ENCODE measurements at regions not wholly inside any gene's neighbourhood (a gene's known extent, or its start where the extent isn't known, plus 50 kb on each side); places are given as distances from the start of the nearest gene placed in this dataset.

DNA sequence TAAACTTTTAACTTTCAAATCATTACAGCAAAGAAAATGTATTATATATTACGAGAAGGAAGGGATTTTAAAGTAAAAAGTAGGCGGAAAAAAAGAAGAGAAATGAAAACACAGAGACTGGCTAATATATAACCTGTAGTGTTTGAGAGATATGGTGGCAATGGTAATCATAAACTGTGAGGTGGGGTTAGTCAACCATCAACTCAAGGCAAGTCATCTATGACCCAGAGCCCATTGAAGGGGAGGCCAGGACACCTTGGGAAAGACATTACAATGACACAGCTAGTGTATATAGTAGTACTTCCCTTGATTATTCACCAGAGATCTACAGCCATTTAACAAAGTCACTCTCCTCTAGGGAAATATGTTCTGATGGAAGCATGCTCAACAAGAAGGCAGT, 423.9 kb upstream of the PITX2 start:
- Mint-ChIP-seq H3K4me1 (no peaks in the 10 kb centered on the region), H3K9me3 (ENCODE audit: insufficient read depth) (no peaks in the 10 kb centered on the region), H3K4me3 (no peak overlapping the region), H3K27ac (no peak overlapping the region), H3K27me3 (no peaks in the 10 kb centered on the region)
- Histone ChIP-seq H4K20me1 (ENCODE audit: control insufficient read depth, insufficient read depth, low read length, poor library complexity, severe bottlenecking) (no peaks in the 10 kb centered on the region), H3K36me3 (replicated peaks in 1 of 2; ENCODE audit: control extremely low read depth in 1 of 2, control insufficient read depth in 1 of 2, extremely low read depth in 1 of 2, insufficient read depth in 2 of 2, low read length in 1 of 2) (no peaks in the 10 kb centered on the region), H3K9ac (ENCODE audit: low read length) (no peak overlapping the region), H3K4me1 (ENCODE audit: control insufficient read depth in 2 of 2, insufficient read depth in 2 of 2, low read length in 2 of 2) (no peaks in the 10 kb centered on the region), H3K4me3 (ENCODE audit: control extremely low read depth in 1 of 5, extremely low read depth in 1 of 5, insufficient read depth in 1 of 5, low read depth in 2 of 5, low read length in 4 of 5) (no peak overlapping the region), H3K27me3 (replicated peaks in 1 of 4; ENCODE audit: control extremely low read depth in 1 of 4, control insufficient read depth in 3 of 4, insufficient read depth in 4 of 4, low read length in 3 of 4) (no peaks in the 10 kb centered on the region), H3K4me2 (replicated peaks; ENCODE audit: low read depth, low read length, poor library complexity, severe bottlenecking) (no peak overlapping the region), H3K79me2 (ENCODE audit: control insufficient read depth, insufficient read depth, low read length) (no peaks in the 10 kb centered on the region), H2AFZ (ENCODE audit: insufficient read depth, low read depth, low read length, poor library complexity, severe bottlenecking) (no peak overlapping the region), H3K9me3 (ENCODE audit: control extremely low read depth in 1 of 3, control insufficient read depth in 2 of 3, insufficient read depth in 1 of 3, low read length in 2 of 3) (peaks cover 0 to 11% (median 0%) of the 10 kb centered on the region in 3 donors), H3K27ac (ENCODE audit: low read length in 2 of 2) (no peak overlapping the region)
- ChIA-PET POLR2A (no interaction called here), CTCF (no interaction called here)
- no CpG with 5 or more reads among the region's 2 CpGs for WGBS (ENCODE audit: insufficient coverage)
- ATAC-seq (ENCODE audit: low read depth) (no peak), DNase-seq (no peak)
- intact Hi-C loops (cut with micrococcal nuclease): no loop called here
- TF ChIP-seq EZH2 (IDR thresholded peaks at IDR 0.05; ENCODE audit: borderline replicate concordance, insufficient read depth, low read depth, low read length, poor library complexity, severe bottlenecking): no peak
- TF ChIP-seq, protein P1, sequence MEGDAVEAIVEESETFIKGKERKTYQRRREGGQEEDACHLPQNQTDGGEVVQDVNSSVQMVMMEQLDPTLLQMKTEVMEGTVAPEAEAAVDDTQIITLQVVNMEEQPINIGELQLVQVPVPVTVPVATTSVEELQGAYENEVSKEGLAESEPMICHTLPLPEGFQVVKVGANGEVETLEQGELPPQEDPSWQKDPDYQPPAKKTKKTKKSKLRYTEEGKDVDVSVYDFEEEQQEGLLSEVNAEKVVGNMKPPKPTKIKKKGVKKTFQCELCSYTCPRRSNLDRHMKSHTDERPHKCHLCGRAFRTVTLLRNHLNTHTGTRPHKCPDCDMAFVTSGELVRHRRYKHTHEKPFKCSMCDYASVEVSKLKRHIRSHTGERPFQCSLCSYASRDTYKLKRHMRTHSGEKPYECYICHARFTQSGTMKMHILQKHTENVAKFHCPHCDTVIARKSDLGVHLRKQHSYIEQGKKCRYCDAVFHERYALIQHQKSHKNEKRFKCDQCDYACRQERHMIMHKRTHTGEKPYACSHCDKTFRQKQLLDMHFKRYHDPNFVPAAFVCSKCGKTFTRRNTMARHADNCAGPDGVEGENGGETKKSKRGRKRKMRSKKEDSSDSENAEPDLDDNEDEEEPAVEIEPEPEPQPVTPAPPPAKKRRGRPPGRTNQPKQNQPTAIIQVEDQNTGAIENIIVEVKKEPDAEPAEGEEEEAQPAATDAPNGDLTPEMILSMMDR (IDR thresholded peaks at IDR 0.05): no peak

DNA sequence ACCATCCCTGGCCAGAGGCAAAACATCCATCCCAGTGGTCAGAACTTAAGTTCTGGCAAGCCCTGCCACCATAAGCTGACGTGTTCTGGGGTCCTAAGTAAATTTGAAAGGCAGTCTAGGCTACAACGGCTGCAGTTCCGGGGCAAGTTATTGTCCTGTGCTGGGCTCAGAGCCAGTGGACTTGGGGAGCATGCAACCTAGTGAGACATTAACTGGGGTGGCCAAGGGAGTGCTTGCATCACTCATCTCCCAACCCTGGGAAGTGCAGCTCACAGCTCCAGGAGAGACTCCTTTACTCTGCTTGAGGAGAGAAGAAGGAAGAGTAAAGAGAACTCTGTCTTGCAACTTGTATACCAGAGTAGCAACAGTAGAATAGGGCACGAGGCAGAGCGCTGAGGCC, 425.4 kb upstream of the PITX2 start:
- no peaks in the 10 kb centered on the region for H3K36me3 ChIP-seq (replicated peaks in 1 of 2; ENCODE audit: control extremely low read depth in 1 of 2, control insufficient read depth in 1 of 2, extremely low read depth in 1 of 2, insufficient read depth in 2 of 2, low read length in 1 of 2)
- POLR2A ChIA-PET: no interaction called here
- no peak for ATAC-seq (ENCODE audit: low read depth)
- Mint-ChIP-seq H3K9me3 (ENCODE audit: insufficient read depth) (no peaks in the 10 kb centered on the region), H3K27me3 (no peaks in the 10 kb centered on the region), H3K4me1 (no peaks in the 10 kb centered on the region), H3K4me3 (no peak overlapping the region), H3K27ac (no peak overlapping the region)
- no peak overlapping the region for H3K4me2 ChIP-seq (replicated peaks; ENCODE audit: low read depth, low read length, poor library complexity, severe bottlenecking)
- WGBS (ENCODE audit: insufficient coverage): 78% methylated on average over 5 of the region's 5 CpGs
- H4K20me1 ChIP-seq (ENCODE audit: control insufficient read depth, insufficient read depth, low read length, poor library complexity, severe bottlenecking): no peaks in the 10 kb centered on the region
- H3K4me3 ChIP-seq (ENCODE audit: control extremely low read depth in 1 of 5, extremely low read depth in 1 of 5, insufficient read depth in 1 of 5, low read depth in 2 of 5, low read length in 4 of 5): no peak overlapping the region
- H3K79me2 ChIP-seq (ENCODE audit: control insufficient read depth, insufficient read depth, low read length): no peaks in the 10 kb centered on the region
- H3K27me3 ChIP-seq (replicated peaks in 1 of 4; ENCODE audit: control extremely low read depth in 1 of 4, control insufficient read depth in 3 of 4, insufficient read depth in 4 of 4, low read length in 3 of 4): no peaks in the 10 kb centered on the region
- intact Hi-C loops (cut with micrococcal nuclease): no loop called here
- TF ChIP-seq, protein P1 (IDR thresholded peaks at IDR 0.05): no peak
- TF ChIP-seq EZH2 (IDR thresholded peaks at IDR 0.05; ENCODE audit: borderline replicate concordance, insufficient read depth, low read depth, low read length, poor library complexity, severe bottlenecking): no peak
- H3K27ac ChIP-seq (ENCODE audit: low read length in 2 of 2): no peak overlapping the region
- no peak overlapping the region for H3K9ac ChIP-seq (ENCODE audit: low read length)
- H3K4me1 ChIP-seq (ENCODE audit: control insufficient read depth in 2 of 2, insufficient read depth in 2 of 2, low read length in 2 of 2): no peaks in the 10 kb centered on the region
- peaks cover 0 to 18% (median 0%) of the 10 kb centered on the region in 3 donors for H3K9me3 ChIP-seq (ENCODE audit: control extremely low read depth in 1 of 3, control insufficient read depth in 2 of 3, insufficient read depth in 1 of 3, low read length in 2 of 3)
- no peak overlapping the region for H2AFZ ChIP-seq (ENCODE audit: insufficient read depth, low read depth, low read length, poor library complexity, severe bottlenecking)
- CTCF ChIA-PET: no interaction called here
- no peak for DNase-seq

Data from B cell (primary cell).